ENCODE measurements at regions not wholly inside any gene's neighbourhood (a gene's known extent, or its start where the extent isn't known, plus 50 kb on each side); places are given as distances from the start of the nearest gene placed in this dataset.

- TF ChIP-seq CTCF (IDR thresholded peaks at IDR 0.05; ENCODE audit: control insufficient read depth, insufficient read depth, low read depth, low read length, missing control alignments), result no peak
- H3K4me3 ChIP-seq (ENCODE audit: control insufficient read depth, low read depth, low read length), result no peak overlapping the region
- DNase-seq (ENCODE audit: low read depth), result no peak
Observed at GRCh38 chr3:67289626-67290025, 291.5 kb downstream of the KBTBD8 start.

GRCh38 chr3:67290438-67290837 lies 292.3 kb downstream of the KBTBD8 start:
- DNase-seq (ENCODE audit: low read depth), result no peak
- H3K4me3 ChIP-seq (ENCODE audit: control insufficient read depth, low read depth, low read length), result no peak overlapping the region
- TF ChIP-seq CTCF (IDR thresholded peaks at IDR 0.05; ENCODE audit: control insufficient read depth, insufficient read depth, low read depth, low read length, missing control alignments), result no peak

GRCh38 chr3:67291287-67292252 lies 293.5 kb downstream of the KBTBD8 start:
- no peak for TF ChIP-seq CTCF (IDR thresholded peaks at IDR 0.05; ENCODE audit: control insufficient read depth, insufficient read depth, low read depth, low read length, missing control alignments)
- no peak for DNase-seq (ENCODE audit: low read depth)
- no peak overlapping the region for H3K4me3 ChIP-seq (ENCODE audit: control insufficient read depth, low read depth, low read length)

GRCh38 chr3:67292356-67293121 lies 294.4 kb downstream of the KBTBD8 start:
- H3K4me3 ChIP-seq (ENCODE audit: control insufficient read depth, low read depth, low read length), result no peak overlapping the region
- no peak for DNase-seq (ENCODE audit: low read depth)
- TF ChIP-seq CTCF (IDR thresholded peaks at IDR 0.05; ENCODE audit: control insufficient read depth, insufficient read depth, low read depth, low read length, missing control alignments), result no peak

- H3K4me3 ChIP-seq (ENCODE audit: control insufficient read depth, low read depth, low read length), result no peak overlapping the region
- no peak for DNase-seq (ENCODE audit: low read depth)
- no peak for TF ChIP-seq CTCF (IDR thresholded peaks at IDR 0.05; ENCODE audit: control insufficient read depth, insufficient read depth, low read depth, low read length, missing control alignments)
Observed at GRCh38 chr3:67294341-67294740, 296.2 kb downstream of the KBTBD8 start.

GRCh38 chr3:67296039-67296892 lies 298.2 kb downstream of the KBTBD8 start:
- no peak overlapping the region for H3K4me3 ChIP-seq (ENCODE audit: control insufficient read depth, low read depth, low read length)
- DNase-seq (ENCODE audit: low read depth), result no peak
- TF ChIP-seq CTCF (IDR thresholded peaks at IDR 0.05; ENCODE audit: control insufficient read depth, insufficient read depth, low read depth, low read length, missing control alignments), result no peak
